ENCODE measurements at regions not wholly inside any gene's neighbourhood (a gene's known extent, or its start where the extent isn't known, plus 50 kb on each side); places are given as distances from the start of the nearest gene placed in this dataset.

DNA sequence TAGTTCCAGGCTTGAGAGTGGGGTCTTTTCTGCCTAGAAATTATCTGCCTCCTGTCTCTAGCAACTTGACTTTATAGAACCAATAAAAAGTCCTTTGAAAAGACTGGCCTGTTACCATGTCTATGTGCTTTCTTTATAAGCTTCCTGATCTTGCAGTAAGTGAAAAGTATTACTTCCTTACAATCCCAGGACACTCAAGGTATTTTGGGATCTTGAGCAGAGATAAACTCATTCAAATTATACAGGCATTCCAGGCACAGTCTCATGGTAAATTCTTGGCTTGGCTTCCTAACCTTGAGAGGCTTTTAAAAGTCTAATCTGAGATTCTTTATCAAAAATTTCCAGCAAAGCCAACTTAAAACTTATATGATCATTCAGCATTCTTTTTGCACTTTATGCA, 833.0 kb upstream of the POU3F4 start (continued):
- TF ChIP-seq, protein P1, sequence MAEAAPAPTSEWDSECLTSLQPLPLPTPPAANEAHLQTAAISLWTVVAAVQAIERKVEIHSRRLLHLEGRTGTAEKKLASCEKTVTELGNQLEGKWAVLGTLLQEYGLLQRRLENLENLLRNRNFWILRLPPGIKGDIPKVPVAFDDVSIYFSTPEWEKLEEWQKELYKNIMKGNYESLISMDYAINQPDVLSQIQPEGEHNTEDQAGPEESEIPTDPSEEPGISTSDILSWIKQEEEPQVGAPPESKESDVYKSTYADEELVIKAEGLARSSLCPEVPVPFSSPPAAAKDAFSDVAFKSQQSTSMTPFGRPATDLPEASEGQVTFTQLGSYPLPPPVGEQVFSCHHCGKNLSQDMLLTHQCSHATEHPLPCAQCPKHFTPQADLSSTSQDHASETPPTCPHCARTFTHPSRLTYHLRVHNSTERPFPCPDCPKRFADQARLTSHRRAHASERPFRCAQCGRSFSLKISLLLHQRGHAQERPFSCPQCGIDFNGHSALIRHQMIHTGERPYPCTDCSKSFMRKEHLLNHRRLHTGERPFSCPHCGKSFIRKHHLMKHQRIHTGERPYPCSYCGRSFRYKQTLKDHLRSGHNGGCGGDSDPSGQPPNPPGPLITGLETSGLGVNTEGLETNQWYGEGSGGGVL (CRISPR knock-in tag; IDR thresholded peaks at IDR 0.05) = no peak
- TF ChIP-seq NFIC (IDR thresholded peaks at IDR 0.05) = no peak
- TF ChIP-seq RBBP5 (IDR thresholded peaks at IDR 0.05; ENCODE audit: borderline replicate concordance, insufficient read depth, low read length, poor library complexity, severe bottlenecking) = no peak
- no peak for TF ChIP-seq KAT7 (CRISPR knock-in tag; IDR thresholded peaks at IDR 0.05; ENCODE audit: borderline replicate concordance)

DNA sequence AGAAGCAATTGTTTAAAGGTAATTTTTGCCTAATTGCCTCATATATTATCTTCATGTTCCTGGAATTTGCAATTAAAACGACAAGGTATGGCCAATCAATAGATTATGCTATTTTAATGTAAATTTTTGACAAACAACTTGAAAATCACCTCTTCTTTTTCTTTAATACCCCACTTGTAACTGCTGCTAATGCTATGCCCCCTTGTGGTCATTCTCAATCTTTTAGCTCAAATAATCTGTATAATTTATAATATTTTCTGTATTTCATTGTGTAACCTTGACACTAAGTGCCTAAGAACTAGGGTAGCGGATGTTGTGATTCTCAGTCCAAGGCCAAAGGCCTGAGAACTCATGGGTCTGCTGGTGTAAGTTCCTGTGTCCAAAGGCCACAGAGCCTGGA, 831.7 kb upstream of the POU3F4 start:
- Histone ChIP-seq H3K9me3 (replicated peaks; ENCODE audit: control insufficient read depth, insufficient read depth, low read depth, low read length) (no peaks in the 10 kb centered on the region), H3K9me1 (ENCODE audit: control insufficient read depth, insufficient read depth, low read length) (no peaks in the 10 kb centered on the region), H4K20me1 (replicated peaks; ENCODE audit: control insufficient read depth, insufficient read depth, low read length) (no peaks in the 10 kb centered on the region), H3K4me2 (ENCODE audit: insufficient read depth, low read length) (no peak overlapping the region), H3K4me1 (replicated peaks in 1 of 2; ENCODE audit: control insufficient read depth in 2 of 2, insufficient read depth in 2 of 2, low read length in 2 of 2) (no peaks in the 10 kb centered on the region), H3K4me3 (no peak overlapping the region), H3K27ac (ENCODE audit: extremely low read depth, low read depth, low read length) (no peak overlapping the region), H3K9ac (ENCODE audit: insufficient read depth in 1 of 2, low read depth in 2 of 2, low read length in 2 of 2) (no peak overlapping the region), H3K79me2 (ENCODE audit: control insufficient read depth, insufficient read depth, low read length) (no peaks in the 10 kb centered on the region), H2AFZ (ENCODE audit: low read depth, low read length) (no peak overlapping the region), H3K27me3 (ENCODE audit: control insufficient read depth in 2 of 2, insufficient read depth in 2 of 2, low read length in 2 of 2) (no peaks in the 10 kb centered on the region), H3K36me3 (ENCODE audit: control insufficient read depth, insufficient read depth, low read length) (no peaks in the 10 kb centered on the region)
- FAIRE-seq (no peak), DNase-seq (ENCODE audit: extremely low read depth in 1 of 4, low spot score in 3 of 4) (peak in 1 of 4 experiments; percentile 0), ATAC-seq (no peak)
- BruUV-seq (replicated peaks) = no TSS peak
- CTCF ChIA-PET (ENCODE audit: low intra/inter-chr PET ratio) = interaction anchor here (0.6 kb wide), 1 partner anchor 197 kb away, joined by 5 read pairs; no protein-coding TSS in a partner anchor
- no peak for TF ChIP-seq RB1 (IDR thresholded peaks at IDR 0.05; ENCODE audit: low read depth)
- TF ChIP-seq PPARD (CRISPR knock-in tag; IDR thresholded peaks at IDR 0.05) = no peak
- TF ChIP-seq RFX7 (CRISPR knock-in tag; IDR thresholded peaks at IDR 0.05) = no peak
- no peak for TF ChIP-seq SMARCC2 (IDR thresholded peaks at IDR 0.05; ENCODE audit: low read depth)
- TF ChIP-seq SIN3A (IDR thresholded peaks at IDR 0.05; ENCODE audit: borderline replicate concordance in 2 of 2, control insufficient read depth in 1 of 2, low read depth in 2 of 2, low read length in 2 of 2) = no peak
- no peak for TF ChIP-seq TCF3 (CRISPR knock-in tag; IDR thresholded peaks at IDR 0.05)
- TF ChIP-seq, protein P2, sequence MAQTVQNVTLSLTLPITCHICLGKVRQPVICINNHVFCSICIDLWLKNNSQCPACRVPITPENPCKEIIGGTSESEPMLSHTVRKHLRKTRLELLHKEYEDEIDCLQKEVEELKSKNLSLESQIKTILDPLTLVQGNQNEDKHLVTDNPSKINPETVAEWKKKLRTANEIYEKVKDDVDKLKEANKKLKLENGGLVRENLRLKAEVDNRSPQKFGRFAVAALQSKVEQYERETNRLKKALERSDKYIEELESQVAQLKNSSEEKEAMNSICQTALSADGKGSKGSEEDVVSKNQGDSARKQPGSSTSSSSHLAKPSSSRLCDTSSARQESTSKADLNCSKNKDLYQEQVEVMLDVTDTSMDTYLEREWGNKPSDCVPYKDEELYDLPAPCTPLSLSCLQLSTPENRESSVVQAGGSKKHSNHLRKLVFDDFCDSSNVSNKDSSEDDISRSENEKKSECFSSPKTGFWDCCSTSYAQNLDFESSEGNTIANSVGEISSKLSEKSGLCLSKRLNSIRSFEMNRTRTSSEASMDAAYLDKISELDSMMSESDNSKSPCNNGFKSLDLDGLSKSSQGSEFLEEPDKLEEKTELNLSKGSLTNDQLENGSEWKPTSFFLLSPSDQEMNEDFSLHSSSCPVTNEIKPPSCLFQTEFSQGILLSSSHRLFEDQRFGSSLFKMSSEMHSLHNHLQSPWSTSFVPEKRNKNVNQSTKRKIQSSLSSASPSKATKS (CRISPR knock-in tag; IDR thresholded peaks at IDR 0.05) = no peak
- no peak for TF ChIP-seq SLC30A9 (CRISPR knock-in tag; IDR thresholded peaks at IDR 0.05)
- TF ChIP-seq, protein P3, sequence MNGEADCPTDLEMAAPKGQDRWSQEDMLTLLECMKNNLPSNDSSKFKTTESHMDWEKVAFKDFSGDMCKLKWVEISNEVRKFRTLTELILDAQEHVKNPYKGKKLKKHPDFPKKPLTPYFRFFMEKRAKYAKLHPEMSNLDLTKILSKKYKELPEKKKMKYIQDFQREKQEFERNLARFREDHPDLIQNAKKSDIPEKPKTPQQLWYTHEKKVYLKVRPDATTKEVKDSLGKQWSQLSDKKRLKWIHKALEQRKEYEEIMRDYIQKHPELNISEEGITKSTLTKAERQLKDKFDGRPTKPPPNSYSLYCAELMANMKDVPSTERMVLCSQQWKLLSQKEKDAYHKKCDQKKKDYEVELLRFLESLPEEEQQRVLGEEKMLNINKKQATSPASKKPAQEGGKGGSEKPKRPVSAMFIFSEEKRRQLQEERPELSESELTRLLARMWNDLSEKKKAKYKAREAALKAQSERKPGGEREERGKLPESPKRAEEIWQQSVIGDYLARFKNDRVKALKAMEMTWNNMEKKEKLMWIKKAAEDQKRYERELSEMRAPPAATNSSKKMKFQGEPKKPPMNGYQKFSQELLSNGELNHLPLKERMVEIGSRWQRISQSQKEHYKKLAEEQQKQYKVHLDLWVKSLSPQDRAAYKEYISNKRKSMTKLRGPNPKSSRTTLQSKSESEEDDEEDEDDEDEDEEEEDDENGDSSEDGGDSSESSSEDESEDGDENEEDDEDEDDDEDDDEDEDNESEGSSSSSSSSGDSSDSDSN (IDR thresholded peaks at IDR 0.05; ENCODE audit: borderline replicate concordance in 1 of 2, low read depth in 2 of 2, low read length in 2 of 2) = no peak
- no peak for TF ChIP-seq OTX1 (CRISPR knock-in tag; IDR thresholded peaks at IDR 0.05)
- no peak for TF ChIP-seq ARID1B (IDR thresholded peaks at IDR 0.05)
- intact Hi-C loops (cut with micrococcal nuclease) (no loop called here), in situ Hi-C loops (cut with MboI) (no loop called here)
- POLR2A ChIA-PET = no interaction called here
- 0% methylated on average over 2 of the region's 2 CpGs for WGBS (ENCODE audit: insufficient coverage, low coverage, missing lambda C conversion rate)

Data from K562 (cell line).